Retinal pigment epithelial cell (primary cell): ENCODE measurements at regions not wholly inside any gene's neighbourhood (a gene's known extent, or its start where the extent isn't known, plus 50 kb on each side); places are given as distances from the start of the nearest gene placed in this dataset.
A peak's percentile ranks its signal among the peaks of the same experiment; 100 is the strongest.
"Not testable (repeated sequence)": the region's sequence is repeated elsewhere in the genome, so short reads cannot be mapped to it uniquely, and the experiment has no call there.

Experiments used
- DNase-seq: peaks from one replicate; pipeline ENCODE4 v3.0.0-alpha.2; 2010; ENCODE audit warnings: low read depth
- H3K4me3 ChIP-seq: 2 replicates; pipeline ENCODE4 v1.5.1; 2011; ENCODE audit warnings: mild to moderate bottlenecking, low read length, control low read depth, moderate library complexity
- TF ChIP-seq, protein P1 (sequence below): conservative IDR thresholded peaks from 2 replicates; pipeline ENCODE4 v1.5.1; 2011; ENCODE audit warnings: low read depth, low read length, control low read depth, inconsistent platforms

DNA sequence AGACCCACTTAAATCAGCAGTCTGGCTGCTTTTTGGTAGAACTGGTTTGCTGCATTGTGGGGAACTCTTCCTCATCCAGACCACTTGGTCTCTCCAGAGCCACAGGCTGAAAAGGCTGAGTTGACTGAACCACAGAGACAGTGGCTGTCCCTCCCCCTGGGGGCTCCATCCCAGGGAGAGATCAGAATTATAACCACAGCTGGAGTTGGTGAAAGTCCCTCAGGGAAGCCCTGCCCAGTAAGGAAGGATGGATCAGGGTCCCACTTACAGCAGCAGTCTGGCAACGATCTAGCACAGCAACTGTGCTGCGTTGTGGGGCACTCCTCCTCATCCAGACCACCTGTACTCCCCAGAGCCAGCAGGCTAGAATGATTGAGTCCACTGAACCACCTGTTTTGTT, 212.7 kb downstream of the SOX3 start:
- no peak overlapping the region for H3K4me3 ChIP-seq
- no peak for DNase-seq
- TF ChIP-seq, protein P1, sequence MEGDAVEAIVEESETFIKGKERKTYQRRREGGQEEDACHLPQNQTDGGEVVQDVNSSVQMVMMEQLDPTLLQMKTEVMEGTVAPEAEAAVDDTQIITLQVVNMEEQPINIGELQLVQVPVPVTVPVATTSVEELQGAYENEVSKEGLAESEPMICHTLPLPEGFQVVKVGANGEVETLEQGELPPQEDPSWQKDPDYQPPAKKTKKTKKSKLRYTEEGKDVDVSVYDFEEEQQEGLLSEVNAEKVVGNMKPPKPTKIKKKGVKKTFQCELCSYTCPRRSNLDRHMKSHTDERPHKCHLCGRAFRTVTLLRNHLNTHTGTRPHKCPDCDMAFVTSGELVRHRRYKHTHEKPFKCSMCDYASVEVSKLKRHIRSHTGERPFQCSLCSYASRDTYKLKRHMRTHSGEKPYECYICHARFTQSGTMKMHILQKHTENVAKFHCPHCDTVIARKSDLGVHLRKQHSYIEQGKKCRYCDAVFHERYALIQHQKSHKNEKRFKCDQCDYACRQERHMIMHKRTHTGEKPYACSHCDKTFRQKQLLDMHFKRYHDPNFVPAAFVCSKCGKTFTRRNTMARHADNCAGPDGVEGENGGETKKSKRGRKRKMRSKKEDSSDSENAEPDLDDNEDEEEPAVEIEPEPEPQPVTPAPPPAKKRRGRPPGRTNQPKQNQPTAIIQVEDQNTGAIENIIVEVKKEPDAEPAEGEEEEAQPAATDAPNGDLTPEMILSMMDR: no peak

DNA sequence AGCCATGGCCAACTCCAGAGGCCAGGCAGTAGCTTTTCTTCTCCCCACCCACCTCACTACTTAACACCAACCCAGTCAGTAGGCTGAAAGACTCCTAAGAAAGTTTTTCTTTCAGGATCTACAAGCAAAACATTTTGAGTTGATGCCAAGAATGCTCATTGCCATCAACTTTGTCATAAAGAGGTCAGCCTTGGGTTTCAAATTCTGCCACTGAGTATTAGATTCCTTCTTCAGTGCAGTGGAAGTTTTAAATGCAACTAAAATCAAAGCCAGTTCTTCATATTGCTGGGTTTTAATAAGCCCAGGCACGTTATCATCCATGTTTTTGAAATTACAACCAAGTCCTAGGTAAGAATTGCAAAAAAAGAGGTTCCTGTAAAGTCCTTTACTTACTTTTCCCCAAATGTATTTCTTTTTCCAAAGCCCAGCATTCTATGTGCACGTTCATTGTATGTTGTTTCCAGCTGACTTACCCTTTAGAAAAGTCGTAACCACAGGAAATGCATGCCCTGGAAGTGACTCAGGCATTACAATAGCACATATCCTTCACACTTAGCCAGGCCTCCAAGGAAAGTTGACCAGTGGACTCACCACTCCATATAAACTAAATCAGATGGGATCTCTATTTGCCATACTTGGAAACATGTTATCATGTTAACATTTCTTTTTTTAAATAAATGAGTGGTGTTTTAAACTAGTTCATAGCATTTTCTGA, 229.9 kb downstream of the SOX3 start:
- TF ChIP-seq, protein P1: no peak
- DNase-seq: peak; percentile 46
- no peak overlapping the region for H3K4me3 ChIP-seq

DNA sequence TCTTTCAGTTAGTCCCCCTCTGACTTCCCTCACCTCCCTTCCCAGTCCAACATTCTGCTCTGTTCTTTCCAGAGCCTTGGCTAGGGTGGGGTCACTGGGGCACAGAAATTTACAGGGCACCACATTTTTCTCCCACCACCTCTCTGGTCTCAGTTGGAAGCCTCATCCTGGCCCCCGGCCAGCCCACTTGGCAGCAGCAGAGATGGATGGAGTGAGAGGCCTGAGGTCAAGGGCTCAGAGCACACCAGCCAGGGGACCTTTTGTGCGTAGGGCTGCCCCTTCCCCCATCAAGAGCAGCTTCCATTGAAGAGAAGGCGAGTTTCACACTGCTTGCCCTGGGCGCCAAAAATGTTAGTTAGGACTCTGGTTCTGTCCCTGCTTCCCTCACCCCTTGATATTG, 230.9 kb downstream of the SOX3 start:
- TF ChIP-seq, protein P1: no peak
- H3K4me3 ChIP-seq: no peak overlapping the region
- DNase-seq: no peak

DNA sequence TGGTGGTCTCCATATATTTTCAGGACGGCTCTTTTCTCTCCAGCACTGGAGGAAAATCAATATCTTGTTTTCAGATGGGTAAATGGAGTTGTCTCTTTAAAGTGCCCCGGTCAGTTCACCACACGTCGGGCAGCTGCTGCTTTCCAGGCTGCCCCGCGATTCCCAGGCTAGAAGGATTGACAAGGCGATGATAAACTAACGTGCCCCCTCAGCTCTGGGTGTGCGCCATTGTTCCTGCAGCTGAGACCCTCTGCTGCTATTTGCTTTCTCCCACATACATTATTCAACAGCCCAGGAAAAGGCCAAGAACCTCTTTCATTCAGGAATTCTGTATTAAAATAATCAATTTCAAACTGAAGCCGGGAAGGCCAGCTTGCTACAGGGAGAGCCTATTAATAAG, 254.5 kb downstream of the SOX3 start:
- H3K4me3 ChIP-seq: no peak overlapping the region
- DNase-seq: no peak
- TF ChIP-seq, protein P1: no peak

DNA sequence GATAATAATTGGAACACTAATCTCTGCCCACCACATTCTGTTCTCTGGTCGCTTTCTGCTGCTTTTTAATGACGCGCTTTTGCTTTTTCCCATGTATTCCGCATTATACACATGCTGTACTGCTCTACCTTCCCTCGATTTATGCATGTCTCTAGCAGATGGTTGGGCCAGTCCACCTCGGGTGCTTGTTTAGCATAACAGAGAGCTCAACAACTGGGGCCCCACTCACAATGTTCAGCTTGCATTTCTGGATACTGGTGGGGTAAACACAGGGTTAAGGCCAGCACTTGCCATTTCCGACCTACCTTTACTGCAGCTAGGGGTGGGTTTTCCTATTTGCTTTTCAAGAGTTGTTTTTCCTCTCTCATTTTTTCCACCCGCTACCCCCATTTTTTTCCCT, 255.8 kb downstream of the SOX3 start:
- TF ChIP-seq, protein P1: no peak
- DNase-seq: no peak
- H3K4me3 ChIP-seq: no peak overlapping the region

DNA sequence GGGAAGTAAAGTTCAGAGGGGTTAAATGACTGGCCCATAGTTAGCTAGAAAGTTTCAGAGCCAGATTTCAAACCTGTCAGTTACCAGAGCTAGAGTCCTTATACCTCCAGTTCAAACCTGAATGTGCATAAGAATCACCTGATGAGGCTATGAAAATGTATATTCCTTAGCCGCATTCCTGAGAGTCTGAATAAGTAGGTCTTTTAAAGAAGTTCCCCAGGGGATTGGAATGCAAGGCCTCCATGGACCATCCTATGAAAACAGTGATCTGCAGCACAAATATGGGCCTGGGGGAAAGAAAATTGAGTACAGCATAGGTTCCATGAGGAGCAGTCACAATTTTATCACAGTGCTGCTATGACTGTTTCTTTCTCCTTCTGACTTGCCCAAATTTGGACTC, 263.9 kb upstream of the CXorf66 start:
- H3K4me3 ChIP-seq: no peak overlapping the region
- TF ChIP-seq, protein P1: no peak
- DNase-seq: peak; percentile 2

DNA sequence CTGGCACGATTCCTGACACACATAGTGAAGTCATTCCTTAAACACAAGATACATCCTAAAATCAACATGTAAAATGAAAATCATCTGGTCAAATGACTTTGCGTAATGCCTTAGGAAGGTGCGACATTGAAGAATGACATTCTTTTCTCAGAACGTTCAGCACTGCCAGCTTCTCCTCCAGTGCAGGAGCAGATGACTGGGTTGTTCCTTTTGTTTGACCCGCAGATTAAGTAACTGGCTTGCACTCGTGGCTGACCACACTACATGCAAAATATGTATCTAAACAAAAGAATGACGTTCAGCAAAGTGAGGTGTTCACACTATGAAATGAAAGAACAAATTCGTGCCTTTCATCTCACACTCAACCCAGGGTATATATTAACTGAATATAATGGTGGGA, 260.7 kb upstream of the CXorf66 start:
- H3K4me3 ChIP-seq, DNase-seq: not testable (repeated sequence)

DNA sequence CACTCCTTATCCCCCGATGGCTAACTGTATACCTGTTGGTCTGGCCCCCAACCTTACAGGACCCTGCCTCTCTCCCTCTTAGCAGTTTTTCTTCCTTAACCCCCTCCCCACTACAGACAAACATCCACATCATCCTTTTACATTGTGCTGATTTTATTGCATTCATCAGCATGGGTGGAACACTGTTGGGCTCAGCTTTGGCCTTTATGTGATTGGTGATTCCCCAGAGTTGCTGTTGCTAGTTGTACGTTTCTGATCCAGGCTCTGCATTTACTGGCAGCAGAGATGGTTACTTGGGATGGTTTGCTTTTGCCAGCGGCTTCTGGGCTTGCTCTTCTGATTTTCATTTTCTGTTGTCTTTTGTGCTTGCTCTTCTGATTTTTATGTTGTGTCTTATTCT, 250.6 kb upstream of the CXorf66 start:
- H3K4me3 ChIP-seq, DNase-seq: not testable (repeated sequence)

DNA sequence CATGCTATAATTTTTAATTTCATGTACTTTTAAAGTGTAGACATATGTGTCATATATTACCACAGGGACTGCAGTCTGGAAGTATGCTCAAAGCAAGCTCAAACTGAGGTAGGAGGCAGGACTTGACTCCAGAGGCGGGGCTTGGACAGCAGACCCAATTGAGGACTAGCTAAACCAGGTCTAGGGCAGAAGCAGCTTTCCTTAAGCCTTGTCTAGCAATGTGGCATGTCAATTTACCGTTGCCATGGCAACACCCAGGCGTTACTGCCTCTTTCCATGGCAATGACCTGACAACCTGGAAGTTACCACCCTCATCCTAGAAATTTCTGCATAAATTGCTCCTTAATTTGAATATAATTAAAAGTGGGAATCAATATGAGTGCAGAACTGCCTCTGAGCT, 249.2 kb upstream of the CXorf66 start:
- not testable (repeated sequence) for DNase-seq, H3K4me3 ChIP-seq
